ENCODE measurements at regions not wholly inside any gene's neighbourhood (a gene's known extent, or its start where the extent isn't known, plus 50 kb on each side); places are given as distances from the start of the nearest gene placed in this dataset.

DNA sequence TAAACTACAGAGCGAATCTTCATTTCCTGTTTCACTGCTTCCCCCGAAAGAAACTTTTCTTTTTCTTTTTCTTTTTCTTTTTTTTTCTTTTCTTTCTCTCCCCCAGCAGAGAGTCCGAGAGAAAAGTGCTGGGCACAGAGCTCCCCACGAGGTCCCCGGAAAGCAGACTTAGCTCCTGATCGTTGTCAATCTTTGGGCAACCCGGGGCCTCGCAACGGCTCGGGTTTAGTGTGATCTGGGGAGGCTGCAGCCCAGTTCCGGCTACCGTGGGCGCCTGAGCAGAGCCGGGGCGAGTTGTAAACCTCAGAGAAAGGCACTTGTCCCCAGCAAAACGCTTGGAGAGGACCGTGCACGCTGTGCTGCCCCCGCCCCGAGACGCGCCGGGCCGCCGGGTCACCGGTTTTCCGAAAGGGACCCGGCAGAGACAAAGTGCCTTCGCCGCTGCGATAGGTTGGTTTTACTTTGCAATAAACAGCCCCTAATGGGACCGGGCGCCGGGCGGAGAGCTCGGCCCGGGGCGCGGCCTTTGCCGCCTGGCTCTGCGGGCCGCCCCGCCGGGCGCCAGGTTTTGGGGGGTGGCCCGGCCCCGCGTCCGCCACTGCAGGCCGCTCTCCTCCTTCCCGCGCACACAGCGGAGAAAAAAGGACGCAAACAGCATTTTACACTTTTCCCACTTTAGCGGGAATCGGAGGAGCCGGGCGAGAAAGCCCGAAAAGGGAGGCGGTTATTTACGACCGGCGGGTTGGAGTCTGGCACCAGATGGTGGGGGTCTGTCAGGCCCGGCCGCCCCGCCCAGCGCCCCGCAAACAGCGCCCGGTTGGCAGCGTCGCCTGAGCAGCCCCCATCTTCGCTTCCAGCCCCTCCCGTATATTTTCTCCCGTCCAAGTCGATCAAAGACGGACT lies 136.0 kb downstream of the INSIG2 start:
- no peak for DNase-seq

DNA sequence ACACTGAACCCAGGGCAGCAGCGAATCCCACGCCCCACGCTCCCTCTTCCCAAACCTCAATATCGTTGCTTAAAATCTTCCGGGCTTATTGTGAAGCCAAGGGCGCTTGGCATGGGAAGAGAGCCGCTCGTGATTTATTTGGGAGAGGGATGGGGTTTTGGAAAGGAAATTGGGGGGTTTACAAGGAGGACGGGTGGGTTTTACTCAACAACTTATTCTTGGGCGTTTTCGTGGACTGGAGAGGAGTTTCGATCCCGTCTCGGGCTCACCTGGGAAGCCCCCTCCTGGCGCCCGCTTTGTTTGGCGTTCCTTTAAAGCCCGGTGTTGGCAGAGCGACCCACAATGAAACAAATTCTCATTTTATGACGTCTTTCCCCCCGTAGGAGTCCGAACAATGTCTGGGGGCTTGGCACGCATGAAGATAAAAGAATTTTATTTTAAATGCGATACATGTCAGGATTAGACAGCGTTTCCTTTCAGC lies 135.3 kb downstream of the INSIG2 start:
- DNase-seq: no peak

GRCh38 chr2:118222672-118223421 lies 134.6 kb downstream of the INSIG2 start:
- no peak for DNase-seq

DNA sequence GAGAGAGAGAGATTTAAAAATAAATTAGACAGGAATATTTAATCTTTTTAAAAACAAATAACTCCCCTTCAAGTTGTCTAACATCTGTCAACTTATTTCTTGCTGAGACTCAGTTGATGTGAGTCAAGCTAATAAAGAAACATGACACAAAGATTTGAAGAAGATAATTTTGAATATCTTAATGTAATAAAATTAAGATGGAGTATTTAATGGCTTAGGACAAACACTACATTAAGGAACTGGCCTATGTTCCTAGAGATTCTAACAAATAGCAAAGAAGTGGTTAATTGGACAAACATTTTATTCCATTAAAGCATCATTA lies 134.0 kb downstream of the INSIG2 start:
- DNase-seq: no peak

DNA sequence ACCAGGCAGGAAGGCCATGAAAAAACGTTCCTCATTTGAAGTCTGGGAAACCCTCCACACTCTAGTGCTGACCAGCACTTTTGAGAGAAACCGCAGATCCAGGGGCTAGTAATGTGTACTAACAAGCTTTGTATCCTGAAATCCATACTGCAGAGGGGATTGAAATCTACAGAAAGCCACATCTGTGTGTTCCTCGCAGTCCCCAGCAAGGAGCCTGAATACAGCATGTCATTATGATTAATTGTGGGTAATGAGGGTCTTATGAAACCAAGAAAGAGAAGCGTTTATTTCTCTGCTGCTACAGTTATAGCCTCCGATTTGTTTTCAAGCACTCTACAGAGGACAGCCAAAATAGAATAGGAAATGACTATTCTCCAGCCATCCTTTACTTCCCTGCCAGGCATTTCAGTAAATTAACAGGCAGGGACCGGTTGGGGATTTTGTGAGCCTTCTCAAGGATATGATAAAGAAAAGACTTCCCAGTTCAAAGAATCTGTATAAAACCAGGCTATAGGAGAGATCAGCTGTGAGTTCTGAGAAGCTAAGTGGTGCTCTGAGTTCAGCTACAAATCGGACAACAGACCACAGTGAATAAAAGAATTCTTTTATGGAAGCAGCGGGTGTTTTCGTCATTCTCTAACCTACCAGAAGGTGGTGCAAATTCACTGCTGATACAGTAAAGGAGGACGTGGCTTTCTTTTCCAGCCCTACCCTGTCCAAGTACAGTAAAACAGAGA lies 133.4 kb downstream of the INSIG2 start:
- DNase-seq: no peak

DNA sequence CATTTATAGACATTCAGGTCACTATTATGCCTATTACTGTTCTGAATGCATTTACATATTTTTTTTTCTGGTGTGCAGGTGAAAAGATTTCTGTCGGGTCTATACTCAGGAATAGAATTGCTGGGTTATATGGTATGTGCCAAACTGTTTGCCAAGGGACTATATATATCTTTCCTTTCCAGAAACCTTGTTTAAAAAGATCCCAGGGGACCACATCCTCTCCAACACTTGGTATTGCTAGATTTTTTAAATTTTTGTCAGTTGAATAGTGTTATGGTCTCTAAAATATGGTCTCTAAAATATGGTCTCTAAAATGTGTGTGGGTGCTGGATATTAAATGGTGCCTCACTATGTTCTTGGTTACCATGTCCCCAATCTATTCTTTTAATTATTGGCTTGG lies 131.3 kb downstream of the INSIG2 start:
- DNase-seq: no peak

GRCh38 chr2:118216224-118216623 lies 128.0 kb downstream of the INSIG2 start:
- DNase-seq: no peak

DNA sequence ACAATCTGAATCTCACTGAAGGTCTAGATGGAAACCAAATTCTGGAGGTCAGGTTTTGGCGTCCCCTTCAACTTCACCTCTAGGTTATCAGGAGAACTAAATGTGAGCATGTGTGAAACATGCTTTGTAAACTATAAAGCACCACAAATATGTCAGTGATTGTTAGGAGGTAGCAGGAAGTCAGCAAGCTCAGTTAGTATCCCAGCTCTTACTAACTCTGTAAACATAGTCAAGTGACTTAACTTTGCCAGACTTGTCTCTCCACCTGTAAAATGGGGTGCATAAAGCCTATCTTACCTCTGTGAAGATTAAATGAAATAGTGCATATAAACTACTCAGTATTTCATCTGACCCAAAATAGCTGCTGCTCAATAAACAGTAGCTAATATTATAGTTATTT lies 121.5 kb downstream of the INSIG2 start:
- no peak for DNase-seq

DNA sequence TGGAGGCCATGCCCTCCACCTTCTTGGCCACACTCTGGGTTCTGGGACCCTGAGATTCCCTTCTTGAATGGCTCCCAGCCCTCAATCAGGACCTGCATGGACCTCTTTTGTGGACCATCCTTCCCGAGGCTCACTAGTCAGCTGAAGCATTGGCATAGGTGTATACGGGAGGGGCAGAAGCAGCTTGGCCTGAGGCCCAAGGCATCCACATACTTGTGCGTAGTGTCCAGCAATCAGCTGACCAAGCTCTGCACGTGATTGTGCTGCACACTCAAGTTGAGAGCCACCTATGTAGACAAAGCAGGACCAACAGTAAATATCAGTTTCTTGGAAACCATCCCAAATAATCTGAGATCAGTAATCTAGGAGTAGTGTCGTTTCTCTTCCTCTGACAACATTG lies 119.6 kb downstream of the INSIG2 start:
- no peak for DNase-seq

DNA sequence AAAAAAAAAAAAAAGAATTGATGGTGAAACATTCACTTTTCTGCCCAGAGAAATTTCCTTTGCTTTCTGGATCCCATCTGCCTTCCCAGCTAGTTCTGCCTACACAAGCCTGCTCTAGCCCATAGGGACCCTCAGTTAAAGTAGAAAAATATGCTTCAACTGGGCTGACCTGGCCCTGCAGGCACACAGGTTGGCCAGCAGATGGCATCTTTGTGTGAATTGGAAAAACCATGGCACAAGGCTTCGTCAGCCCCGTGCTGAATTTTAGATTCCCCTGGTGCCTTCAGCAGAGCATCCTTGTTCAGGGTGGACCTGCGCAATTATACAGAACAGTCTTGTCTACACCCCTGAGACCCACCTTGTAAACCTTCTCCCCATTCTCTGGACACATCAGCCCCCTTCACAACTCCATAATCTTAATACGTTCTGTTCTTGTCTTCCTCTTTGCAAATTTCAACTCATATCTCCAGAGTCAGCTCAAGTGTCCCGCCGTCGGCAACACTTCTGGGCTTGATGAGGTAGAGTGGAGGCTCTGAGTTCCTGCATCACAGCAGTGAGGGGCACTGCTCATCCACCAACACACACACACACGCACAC lies 114.5 kb downstream of the INSIG2 start:
- no peak for DNase-seq

DNA sequence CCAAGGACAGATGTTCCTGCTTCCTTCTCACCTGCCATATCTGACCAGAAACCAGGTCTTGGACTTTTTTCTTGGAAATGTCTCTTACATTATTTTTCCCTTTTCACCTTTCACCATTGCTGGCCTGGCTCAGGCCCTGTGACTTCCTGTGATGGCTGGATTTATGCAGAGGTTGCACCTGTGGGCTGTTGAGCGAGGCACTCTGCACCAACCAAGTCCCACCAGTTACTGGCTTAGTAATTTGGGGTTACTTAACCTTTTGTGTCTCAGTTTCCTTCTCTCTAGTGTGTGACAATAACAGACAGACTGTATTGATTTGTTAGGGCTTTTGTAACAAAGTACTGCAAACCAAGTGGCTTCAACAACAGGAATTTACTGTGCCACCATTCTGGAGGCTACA lies 110.0 kb downstream of the INSIG2 start:
- DNase-seq: no peak

- no peak for DNase-seq
Observed at GRCh38 chr2:118197011-118197675, 108.9 kb downstream of the INSIG2 start.

GRCh38 chr2:118190474-118190873 lies 102.2 kb downstream of the INSIG2 start:
- peak; percentile 83 for DNase-seq

DNA sequence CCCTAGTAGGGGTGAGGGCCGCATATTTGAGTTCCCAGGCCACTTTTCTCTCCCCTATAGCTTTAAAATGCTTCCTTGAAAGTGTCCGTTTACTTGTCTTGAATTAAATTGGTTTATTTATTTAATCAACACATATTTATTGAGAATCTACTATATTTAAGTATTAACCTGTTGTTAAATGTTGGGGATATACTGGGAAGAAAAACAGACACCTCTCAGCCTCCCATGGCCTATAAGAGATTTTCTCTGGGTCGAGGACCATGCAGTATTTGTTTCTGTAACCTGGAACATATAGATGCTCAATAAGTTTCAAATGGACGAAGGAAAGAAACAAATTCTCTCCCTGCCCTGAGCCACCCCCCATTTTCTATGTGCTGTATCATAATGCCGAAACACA lies 98.6 kb downstream of the INSIG2 start:
- DNase-seq: no peak

GRCh38 chr2:118186110-118186857 lies 98.0 kb downstream of the INSIG2 start:
- DNase-seq: peak; percentile 78

- peak; percentile 65 for DNase-seq
Observed at GRCh38 chr2:118185210-118186109, 97.2 kb downstream of the INSIG2 start.

GRCh38 chr2:118183381-118183780 lies 95.1 kb downstream of the INSIG2 start:
- DNase-seq: no peak

DNA sequence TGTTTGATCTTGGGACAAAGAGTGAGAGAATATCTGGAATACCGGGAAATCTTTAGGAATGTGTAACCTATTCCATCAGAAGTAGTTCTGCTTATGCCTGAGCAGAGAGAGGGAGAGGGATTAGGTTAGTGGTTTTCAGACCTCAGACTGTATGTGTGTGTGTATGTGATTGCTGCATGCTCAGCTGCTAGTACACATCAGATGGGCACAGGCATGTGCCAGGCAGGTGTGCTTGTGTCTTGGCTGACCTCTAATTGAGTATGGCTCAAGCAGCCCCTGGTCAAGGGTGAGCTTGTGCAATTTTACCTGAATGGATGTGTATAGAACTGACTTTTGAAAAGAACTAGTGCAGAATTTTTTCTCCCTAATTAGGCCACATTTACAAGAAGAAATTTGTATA lies 91.2 kb downstream of the INSIG2 start:
- no peak for DNase-seq

GRCh38 chr2:118177884-118178283 lies 89.6 kb downstream of the INSIG2 start:
- DNase-seq: no peak

DNA sequence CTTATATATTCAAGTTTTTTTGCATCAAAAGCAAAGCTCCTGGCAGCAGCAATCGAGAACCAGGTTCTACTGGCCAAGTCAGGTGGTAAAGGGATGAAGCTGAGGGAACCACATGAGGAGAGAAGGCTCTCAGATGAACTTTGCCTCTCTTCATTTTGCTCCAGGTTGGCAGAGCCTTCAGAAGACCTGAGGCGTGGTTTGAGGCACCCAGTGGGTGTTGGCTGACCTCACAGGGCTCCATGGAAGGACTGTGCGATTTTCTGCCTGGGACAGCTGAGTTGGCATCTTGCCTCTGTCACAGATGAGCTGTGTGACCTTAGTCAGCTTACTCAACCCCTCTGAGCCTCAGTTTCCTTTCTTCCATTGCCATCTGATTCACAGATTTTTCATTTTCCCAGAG lies 89.0 kb downstream of the INSIG2 start:
- no peak for DNase-seq

DNA sequence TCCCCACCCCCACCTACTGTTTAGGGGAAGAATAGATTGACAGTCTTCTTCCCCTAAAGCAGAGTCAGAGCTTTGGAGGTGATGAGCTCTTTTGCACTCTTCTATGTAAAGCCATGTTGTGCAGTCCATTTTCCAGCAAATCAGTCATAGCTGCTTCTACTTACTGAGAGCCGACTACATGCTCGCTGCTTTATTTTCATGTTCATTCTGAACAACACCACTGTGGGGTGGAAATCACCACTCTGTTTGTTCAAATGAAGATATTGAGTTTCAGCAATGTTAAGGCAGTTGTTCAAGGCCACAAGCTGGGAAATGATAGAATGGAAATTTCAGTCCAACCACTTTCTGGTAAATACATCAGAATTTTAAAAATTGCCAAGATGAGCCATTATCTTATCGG lies 88.3 kb downstream of the INSIG2 start:
- no peak for DNase-seq
